Smooth muscle cell (in vitro differentiated cells): ENCODE measurements at regions not wholly inside any gene's neighbourhood (a gene's known extent, or its start where the extent isn't known, plus 50 kb on each side); places are given as distances from the start of the nearest gene placed in this dataset.

Experiments
- DNase-seq: peaks from one replicate; lab custom pipeline; 2025; ENCODE audit not compliant: unreplicated experiment; lab: John Stamatoyannopoulos, UW
- H2AFZ ChIP-seq: fragments of 200-600 bp; sonication (generic); 2 replicates; pipeline ENCODE4 v1.6.0; 2016; ENCODE audit warnings: antibody characterized with exemption, low read depth, mild to moderate bottlenecking
- H3F3A ChIP-seq: fragments of 200-600 bp; sonication (generic); 2 replicates; pipeline ENCODE4 v1.6.0; 2017; ENCODE audit warnings: antibody characterized with exemption, low read depth
- H3K27ac ChIP-seq: fragments of 200-600 bp; sonication (generic); 2 replicates; pipeline ENCODE4 v1.5.1; 2016; ENCODE audit warnings: low read depth, mild to moderate bottlenecking
- H3K27me3 ChIP-seq: fragments of 200-600 bp; sonication (generic); 2 replicates; pipeline ENCODE4 v1.6.1; 2016; ENCODE audit warnings: low read depth, mild to moderate bottlenecking
- H3K36me3 ChIP-seq: fragments of 200-600 bp; sonication (generic); 2 replicates; pipeline ENCODE4 v1.5.1; 2016; ENCODE audit warnings: low read depth
- H3K4me1 ChIP-seq: fragments of 200-600 bp; sonication (generic); 2 replicates; pipeline ENCODE4 v1.5.1; 2016; ENCODE audit warnings: low read depth
- H3K4me2 ChIP-seq: fragments of 200-600 bp; sonication (generic); 2 replicates; pipeline ENCODE4 v1.6.0; 2016; ENCODE audit warnings: mild to moderate bottlenecking
- H3K4me3 ChIP-seq: fragments of 200-600 bp; sonication (generic); 2 replicates; pipeline ENCODE4 v1.5.1; 2016; ENCODE audit warnings: mild to moderate bottlenecking
- H3K79me2 ChIP-seq: fragments of 200-600 bp; sonication (generic); 2 replicates; pipeline ENCODE4 v1.6.0; 2016; ENCODE audit warnings: low read depth, mild to moderate bottlenecking
- H3K9ac ChIP-seq: fragments of 200-600 bp; sonication (generic); 2 replicates; pipeline ENCODE4 v1.6.0; 2016; ENCODE audit warnings: low read depth
- H3K9me3 ChIP-seq: fragments of 200-600 bp; sonication (generic); replicated peaks from 2 replicates; pipeline ENCODE4 v1.5.1; 2016; ENCODE audit warnings: low read depth
- H4K20me1 ChIP-seq: fragments of 200-600 bp; sonication (generic); 2 replicates; pipeline ENCODE4 v1.6.0; 2016; ENCODE audit warnings: low read depth
- WGBS: methylation state at CpG from one replicate; pipeline ENCODE4 v1.1.7; 2016; ENCODE audit warnings: low lambda C conversion rate; 5-methylcytosine and 5-hydroxymethylcytosine counted together
- TF ChIP-seq, protein P1 (sequence below): fragments of 200-600 bp; sonication (generic); IDR thresholded peaks from 2 replicates; pipeline ENCODE4 v1.5.1; 2017; ENCODE audit warnings: borderline replicate concordance, mild to moderate bottlenecking, antibody characterized with exemption; ENCODE audit not compliant: insufficient read depth, poor library complexity, severe bottlenecking

DNA sequence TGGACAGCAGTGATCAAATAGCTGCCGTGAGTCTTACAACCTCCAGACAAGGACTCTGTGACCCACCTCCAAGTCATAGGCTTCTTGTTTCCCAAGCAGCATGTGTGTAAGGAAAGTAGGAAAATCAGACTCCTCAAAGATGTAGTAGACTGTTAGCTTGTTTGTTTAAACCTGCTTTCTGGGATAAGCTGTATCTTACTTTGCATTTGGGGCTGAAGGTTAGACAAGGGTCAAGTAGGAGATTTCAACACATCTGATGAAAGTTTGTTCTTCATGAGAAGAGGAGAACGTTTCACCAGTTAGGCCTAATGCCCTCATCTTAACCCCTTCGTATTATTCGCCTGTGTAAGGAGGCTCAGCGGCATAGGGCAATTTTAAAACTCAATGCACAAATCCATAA lies 756.4 kb upstream of the NR2F2 start:
- no peaks in the 10 kb centered on the region for H3K36me3 ChIP-seq
- no peak overlapping the region for H3K27ac ChIP-seq
- no peak overlapping the region for H2AFZ ChIP-seq
- no peak overlapping the region for H3K9ac ChIP-seq
- H3K27me3 ChIP-seq, result no peaks in the 10 kb centered on the region
- no peak overlapping the region for H3K4me3 ChIP-seq
- DNase-seq, result no peak
- no peaks in the 10 kb centered on the region for H3K79me2 ChIP-seq
- H4K20me1 ChIP-seq, result no peaks in the 10 kb centered on the region
- TF ChIP-seq, protein P1, sequence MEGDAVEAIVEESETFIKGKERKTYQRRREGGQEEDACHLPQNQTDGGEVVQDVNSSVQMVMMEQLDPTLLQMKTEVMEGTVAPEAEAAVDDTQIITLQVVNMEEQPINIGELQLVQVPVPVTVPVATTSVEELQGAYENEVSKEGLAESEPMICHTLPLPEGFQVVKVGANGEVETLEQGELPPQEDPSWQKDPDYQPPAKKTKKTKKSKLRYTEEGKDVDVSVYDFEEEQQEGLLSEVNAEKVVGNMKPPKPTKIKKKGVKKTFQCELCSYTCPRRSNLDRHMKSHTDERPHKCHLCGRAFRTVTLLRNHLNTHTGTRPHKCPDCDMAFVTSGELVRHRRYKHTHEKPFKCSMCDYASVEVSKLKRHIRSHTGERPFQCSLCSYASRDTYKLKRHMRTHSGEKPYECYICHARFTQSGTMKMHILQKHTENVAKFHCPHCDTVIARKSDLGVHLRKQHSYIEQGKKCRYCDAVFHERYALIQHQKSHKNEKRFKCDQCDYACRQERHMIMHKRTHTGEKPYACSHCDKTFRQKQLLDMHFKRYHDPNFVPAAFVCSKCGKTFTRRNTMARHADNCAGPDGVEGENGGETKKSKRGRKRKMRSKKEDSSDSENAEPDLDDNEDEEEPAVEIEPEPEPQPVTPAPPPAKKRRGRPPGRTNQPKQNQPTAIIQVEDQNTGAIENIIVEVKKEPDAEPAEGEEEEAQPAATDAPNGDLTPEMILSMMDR, result no peak
- no peak overlapping the region for H3K4me2 ChIP-seq
- H3K9me3 ChIP-seq, result peaks cover 4% of the 10 kb centered on the region
- H3F3A ChIP-seq, result no peaks in the 10 kb centered on the region
- WGBS, result 96% methylated on average over 5 of the region's 5 CpGs
- H3K4me1 ChIP-seq, result no peaks in the 10 kb centered on the region

DNA sequence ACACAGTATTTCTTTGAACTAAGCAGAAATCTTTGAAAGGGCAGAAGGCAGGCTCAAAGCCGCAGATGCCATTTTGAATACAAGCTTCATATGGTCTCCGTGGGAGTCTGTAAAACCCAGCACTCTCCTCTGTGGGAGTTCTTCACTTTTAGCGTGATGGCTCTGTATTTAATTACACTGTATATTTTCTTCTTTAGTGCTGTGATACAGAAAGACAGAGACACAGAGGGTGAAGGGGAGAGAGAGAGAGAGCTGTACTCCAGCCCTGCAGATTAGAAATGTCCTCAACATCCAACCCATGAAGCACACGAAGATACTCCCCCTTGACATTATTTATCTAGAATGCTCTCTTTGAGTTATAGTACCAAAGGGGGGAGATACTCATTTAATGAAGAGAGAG lies 752.6 kb upstream of the NR2F2 start:
- Histone ChIP-seq H3F3A (no peaks in the 10 kb centered on the region), H2AFZ (no peak overlapping the region), H3K79me2 (no peaks in the 10 kb centered on the region), H3K9ac (no peak overlapping the region), H3K4me3 (no peak overlapping the region), H3K27me3 (no peaks in the 10 kb centered on the region), H3K27ac (no peak overlapping the region), H4K20me1 (no peaks in the 10 kb centered on the region), H3K4me2 (no peak overlapping the region), H3K9me3 (no peaks in the 10 kb centered on the region), H3K4me1 (no peaks in the 10 kb centered on the region), H3K36me3 (no peaks in the 10 kb centered on the region)
- no peak for DNase-seq
- 70% methylated on average over 4 of the region's 4 CpGs for WGBS
- TF ChIP-seq, protein P1, result no peak

DNA sequence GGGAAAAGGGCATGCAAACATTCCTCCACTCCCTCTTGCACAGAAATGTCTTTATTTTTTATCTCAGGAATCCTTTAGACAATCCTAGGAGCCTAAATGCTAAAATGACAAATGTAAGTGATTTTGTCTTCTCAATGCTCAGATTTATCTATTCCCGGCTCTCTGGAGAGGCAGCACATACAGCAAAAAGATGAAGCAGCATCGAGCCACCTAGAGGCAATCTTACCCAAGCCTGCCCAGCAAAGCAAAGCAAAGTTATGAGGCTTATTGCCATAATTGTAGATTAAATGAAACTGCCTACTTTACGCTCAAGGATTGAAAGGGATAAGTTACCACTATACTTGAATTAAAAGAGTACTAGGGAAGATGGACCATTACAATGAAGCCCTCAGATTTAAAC lies 750.4 kb upstream of the NR2F2 start:
- TF ChIP-seq, protein P1, result no peak
- 86% methylated on average over 3 of the region's 3 CpGs for WGBS
- no peak overlapping the region for H3K27ac ChIP-seq

DNA sequence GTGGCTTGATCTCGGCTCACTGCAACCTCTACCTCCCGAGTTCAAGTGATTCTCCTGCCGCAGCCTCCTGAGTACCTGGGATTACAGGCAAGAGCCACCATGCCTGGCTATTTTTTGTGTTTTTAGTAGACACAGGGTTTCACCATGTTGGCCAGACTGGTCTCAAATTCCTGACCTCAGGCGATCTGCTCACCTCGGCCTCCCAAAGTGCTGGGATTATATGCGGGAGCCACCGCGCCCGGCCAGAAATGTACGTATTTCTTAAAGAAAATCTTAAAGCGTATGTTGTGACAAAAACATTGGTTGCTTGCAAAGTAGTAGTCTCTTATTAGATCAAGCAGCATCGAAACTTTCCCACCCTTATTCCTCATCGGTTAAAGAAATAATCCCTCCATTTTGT lies 748.9 kb upstream of the NR2F2 start:
- no peaks in the 10 kb centered on the region for H4K20me1 ChIP-seq
- no peaks in the 10 kb centered on the region for H3K27me3 ChIP-seq
- no peaks in the 10 kb centered on the region for H3K4me1 ChIP-seq
- no peak for DNase-seq
- no peak overlapping the region for H2AFZ ChIP-seq
- TF ChIP-seq, protein P1, result no peak
- H3K27ac ChIP-seq, result no peak overlapping the region
- H3K36me3 ChIP-seq, result no peaks in the 10 kb centered on the region
- no peak overlapping the region for H3K4me2 ChIP-seq
- H3K9ac ChIP-seq, result no peak overlapping the region
- H3K79me2 ChIP-seq, result no peaks in the 10 kb centered on the region
- 84% methylated on average over 13 of the region's 13 CpGs for WGBS
- no peaks in the 10 kb centered on the region for H3F3A ChIP-seq
- H3K9me3 ChIP-seq, result no peaks in the 10 kb centered on the region
- H3K4me3 ChIP-seq, result no peak overlapping the region

More for the DNA sequence above, 750.4 kb upstream of the NR2F2 start:
- no peaks in the 10 kb centered on the region for H3K36me3 ChIP-seq
- H3K4me1 ChIP-seq, result no peaks in the 10 kb centered on the region
- no peaks in the 10 kb centered on the region for H3K9me3 ChIP-seq
- no peak for DNase-seq
- H3K4me2 ChIP-seq, result no peak overlapping the region
- H3K27me3 ChIP-seq, result no peaks in the 10 kb centered on the region
- no peak overlapping the region for H3K4me3 ChIP-seq
- no peaks in the 10 kb centered on the region for H4K20me1 ChIP-seq
- H2AFZ ChIP-seq, result no peak overlapping the region
- no peaks in the 10 kb centered on the region for H3F3A ChIP-seq
- H3K9ac ChIP-seq, result no peak overlapping the region
- no peaks in the 10 kb centered on the region for H3K79me2 ChIP-seq
